ENCODE measurements at regions not wholly inside any gene's neighbourhood (a gene's known extent, or its start where the extent isn't known, plus 50 kb on each side); places are given as distances from the start of the nearest gene placed in this dataset.

- TF ChIP-seq CTCF (conservative IDR thresholded peaks at IDR 0.05; ENCODE audit: low read length) (no peak), EZH2phosphoT487 (IDR thresholded peaks at IDR 0.05; ENCODE audit: borderline replicate concordance) (no peak)
These were observed 1076.7 kb upstream of the SORCS1 start for GRCh38 chr10:108241166-108241565.

Measured in Loucy (cell line).